Spleen (tissue), 11 donors: ENCODE measurements at regions not wholly inside any gene's neighbourhood (a gene's known extent, or its start where the extent isn't known, plus 50 kb on each side); places are given as distances from the start of the nearest gene placed in this dataset.
A peak's percentile ranks its signal among the peaks of the same experiment; 100 is the strongest.
"Not testable (repeated sequence)": the region's sequence is repeated elsewhere in the genome, so short reads cannot be mapped to it uniquely, and the experiment has no call there.

Experiments
- DNase-seq: peaks from one replicate; pipeline ENCODE4 v3.0.0-alpha.2; 2020
- H3K27ac ChIP-seq, 8 donors: fragments of 200-600 bp; sonication (generic) in 7 of 8; 1 replicate in 4 of 8; 2 replicates in 4 of 8; pipeline versions ENCODE4 v1.5.0 to v1.8.0; 2016 to 2021; ENCODE audit warnings: inconsistent platforms in 4 of 8, mild to moderate bottlenecking in 4 of 8, moderate library complexity in 1 of 8
- H3K27me3 ChIP-seq, 7 donors: fragments of 200-600 bp; sonication (generic) in 6 of 7; replicated peaks in 1 of 7; 1 replicate in 4 of 7; 2 replicates in 3 of 7; pipeline versions ENCODE4 v1.5.0 to v1.8.0; 2016 to 2021; ENCODE audit warnings: inconsistent platforms in 3 of 7, mild to moderate bottlenecking in 1 of 7
- H3K36me3 ChIP-seq, 6 donors: fragments of 200-600 bp; sonication (generic) in 5 of 6; 1 replicate in 4 of 6; 2 replicates in 2 of 6; pipeline versions ENCODE4 v1.5.0 to v1.8.0; 2016 to 2021; ENCODE audit warnings: inconsistent platforms in 2 of 6
- H3K4me1 ChIP-seq, 6 donors: fragments of 200-600 bp; sonication (generic) in 5 of 6; 1 replicate in 3 of 6; 2 replicates in 3 of 6; pipeline versions ENCODE4 v1.5.0 to v1.8.0; 2016 to 2021; ENCODE audit warnings: inconsistent platforms in 3 of 6
- H3K4me3 ChIP-seq, 8 donors: fragments of 200-600 bp; sonication (generic) in 7 of 8; 1 replicate in 4 of 8; 2 replicates in 4 of 8; pipeline versions ENCODE4 v1.5.0 to v1.8.0; 2016 to 2021; ENCODE audit warnings: inconsistent platforms in 4 of 8, mild to moderate bottlenecking in 4 of 8, moderate library complexity in 2 of 8
- H3K9me3 ChIP-seq, 8 donors: fragments of 200-600 bp; sonication (generic) in 7 of 8; 1 replicate in 4 of 8; 2 replicates in 4 of 8; pipeline versions ENCODE4 v1.5.0 to v1.8.0; 2016 to 2021; ENCODE audit warnings: inconsistent platforms in 4 of 8
- CTCF ChIP-seq, 11 experiments: fragments of 200-600 bp in 7 of 11; fragments of 450-650 bp in 4 of 11; sonication (generic) in 4 of 11; IDR thresholded peaks in 8 of 11; conservative IDR thresholded peaks in 3 of 11; 1 replicate in 7 of 11; 2 replicates in 4 of 11; pipeline versions ENCODE4 v1.4.0 to v1.8.0; 2016 to 2021; ENCODE audit warnings: antibody characterized with exemption in 11 of 11, inconsistent platforms in 4 of 11, mild to moderate bottlenecking in 1 of 11
- POLR2A ChIP-seq, 3 donors: fragments of 450-650 bp; IDR thresholded peaks; one replicate each; pipeline ENCODE4 v1.5.1; 2017; ENCODE audit warnings: antibody characterized with exemption in 3 of 3, mild to moderate bottlenecking in 1 of 3
- POLR2AphosphoS5 ChIP-seq, 3 donors: sonication (generic); formaldehyde crosslinking; IDR thresholded peaks; one replicate each; pipeline ENCODE4 v1.5.1; 2017; ENCODE audit warnings: antibody characterized with exemption in 3 of 3
- WGBS, 5 donors: extraction: QIAGEN DNeasy Blood & Tissue Kit in 3 of 5; methylation state at CpG; one replicate each; pipeline versions ENCODE4 v1.1.5 to v1.1.7; 2013 to 2018; 5-methylcytosine and 5-hydroxymethylcytosine counted together
- intact Hi-C: fragments of 100-400 bp; cut with DNase I; formaldehyde crosslinking; loops from one replicate; pipeline ENCODE4 v1.15.0; 2023; ENCODE audit warnings: low total_unique reads
- donor health status: healthy with polysubstance abuse.
- donor health status: DM: no; HTN: no; CAD: no; lungs with moderate emphysema.
- donor health status: DM: no; HTN: no; CAD: no.
- donor health status: Bipolar disorder and iron deficiency.
- donor health status: healthy.
- donor health status: DM: no; HTN: no; CAD: no.
- donor health status: DM: yes; HTN: yes; CAD: no.

GRCh38 chr1:229133811-229134210 lies 137.1 kb upstream of the RAB4A start:
- H3K36me3 ChIP-seq, result no peaks in the 10 kb centered on the region
- TF ChIP-seq POLR2A (IDR thresholded peaks at IDR 0.05) (no peak), POLR2AphosphoS5 (IDR thresholded peaks at IDR 0.05) (no peak), CTCF (IDR thresholded peaks at IDR 0.05 in 8 of 11, conservative IDR thresholded peaks at IDR 0.05 in 3 of 11) (no peak)
- no peak overlapping the region for H3K27ac ChIP-seq
- peaks cover 3 to 56% (median 38%) of the 10 kb centered on the region in 6 donors for H3K4me1 ChIP-seq
- H3K27me3 ChIP-seq, result peaks cover 0 to 5% (median 0%) of the 10 kb centered on the region in 7 donors
- peaks cover 0 to 22% (median 11%) of the 10 kb centered on the region in 8 donors for H3K9me3 ChIP-seq
- H3K4me3 ChIP-seq, result no peak overlapping the region
- intact Hi-C loops, result no loop called here
- no peak for DNase-seq
- 32 to 73% (median 45%) methylated on average over 1 of the region's 1 CpG for WGBS, 5 donors

GRCh38 chr1:229134381-229135217 lies 136.3 kb upstream of the RAB4A start:
- Histone ChIP-seq H3K9me3 (peaks cover 0 to 22% (median 11%) of the 10 kb centered on the region in 8 donors), H3K4me1 (peaks cover 0 to 56% (median 35%) of the 10 kb centered on the region in 6 donors)
- intact Hi-C loops, H3K27me3 ChIP-seq, H3K4me3 ChIP-seq, H3K36me3 ChIP-seq, DNase-seq, H3K27ac ChIP-seq: not testable (repeated sequence)

- TF ChIP-seq POLR2AphosphoS5 (IDR thresholded peaks at IDR 0.05) (no peak), CTCF (IDR thresholded peaks at IDR 0.05 in 8 of 11, conservative IDR thresholded peaks at IDR 0.05 in 3 of 11) (no peak), POLR2A (IDR thresholded peaks at IDR 0.05) (no peak)
- Histone ChIP-seq H3K4me1 (peaks cover 0 to 51% (median 25%) of the 10 kb centered on the region in 6 donors), H3K27ac (no peak overlapping the region), H3K4me3 (no peak overlapping the region), H3K36me3 (no peaks in the 10 kb centered on the region), H3K9me3 (peaks cover 0 to 22% (median 11%) of the 10 kb centered on the region in 8 donors), H3K27me3 (no peaks in the 10 kb centered on the region)
- WGBS, 5 donors, result 60 to 89% (median 76%) methylated on average over 2 of the region's 2 CpGs
- intact Hi-C loops, result no loop called here
- no peak for DNase-seq
Measured at GRCh38 chr1:229135773-229136172, 135.1 kb upstream of the RAB4A start.

GRCh38 chr1:229136822-229137221 lies 134.1 kb upstream of the RAB4A start:
- peaks cover 0 to 22% (median 11%) of the 10 kb centered on the region in 8 donors for H3K9me3 ChIP-seq
- DNase-seq, result no peak
- no peaks in the 10 kb centered on the region for H3K27me3 ChIP-seq
- 25 to 35% (median 33%) methylated on average over 3 of the region's 3 CpGs for WGBS, 5 donors
- H3K36me3 ChIP-seq, result no peaks in the 10 kb centered on the region
- no peak for TF ChIP-seq CTCF (IDR thresholded peaks at IDR 0.05 in 8 of 11, conservative IDR thresholded peaks at IDR 0.05 in 3 of 11)
- TF ChIP-seq POLR2AphosphoS5 (IDR thresholded peaks at IDR 0.05), result no peak
- TF ChIP-seq POLR2A (IDR thresholded peaks at IDR 0.05), result no peak
- no peak overlapping the region for H3K4me3 ChIP-seq
- peaks cover 0 to 46% (median 21%) of the 10 kb centered on the region in 6 donors for H3K4me1 ChIP-seq
- intact Hi-C loops, result no loop called here
- H3K27ac ChIP-seq, result peak overlapping the region in 2 of 8 donors; percentile 1 to 40
